Immature natural killer cell (primary cell): ENCODE measurements at regions not wholly inside any gene's neighbourhood (a gene's known extent, or its start where the extent isn't known, plus 50 kb on each side); places are given as distances from the start of the nearest gene placed in this dataset.

ENCODE experiments used
- DNase-seq, 3 donors: peaks; one replicate each; pipeline ENCODE4 v3.0.0; 2022; ENCODE audit warnings: mixed read lengths in 1 of 3
- H3K27ac Mint-ChIP-seq, 6 donors: one replicate each; pipeline ENCODE4 v1.8.0; 2020; ENCODE audit warnings: mixed read lengths in 6 of 6, mild to moderate bottlenecking in 5 of 6, inconsistent platforms in 4 of 6, moderate library complexity in 3 of 6
- H3K27me3 Mint-ChIP-seq, 3 donors: one replicate each; pipeline ENCODE4 v1.8.0; 2020 to 2021; ENCODE audit warnings: low read depth in 3 of 3, mild to moderate bottlenecking in 3 of 3, mixed read lengths in 3 of 3, moderate library complexity in 3 of 3, inconsistent platforms in 1 of 3
- H3K36me3 Mint-ChIP-seq, 3 donors: one replicate each; pipeline ENCODE4 v1.8.0; 2020; ENCODE audit warnings: mixed read lengths in 3 of 3, inconsistent platforms in 2 of 3, mild to moderate bottlenecking in 2 of 3
- H3K4me1 Mint-ChIP-seq, 2 donors: one replicate each; pipeline ENCODE4 v1.8.0; 2020; ENCODE audit warnings: inconsistent platforms in 2 of 2, mild to moderate bottlenecking in 2 of 2, mixed read lengths in 2 of 2, moderate library complexity in 1 of 2
- H3K4me3 Mint-ChIP-seq, 5 donors: one replicate each; pipeline ENCODE4 v1.8.0; 2020; ENCODE audit warnings: mild to moderate bottlenecking in 5 of 5, mixed read lengths in 5 of 5, inconsistent platforms in 3 of 5, moderate library complexity in 3 of 5
- H3K9me3 Mint-ChIP-seq, 6 donors: one replicate each; pipeline ENCODE4 v1.8.0; 2020; ENCODE audit warnings: mild to moderate bottlenecking in 6 of 6, mixed read lengths in 6 of 6, inconsistent platforms in 4 of 6, moderate library complexity in 3 of 6

DNA sequence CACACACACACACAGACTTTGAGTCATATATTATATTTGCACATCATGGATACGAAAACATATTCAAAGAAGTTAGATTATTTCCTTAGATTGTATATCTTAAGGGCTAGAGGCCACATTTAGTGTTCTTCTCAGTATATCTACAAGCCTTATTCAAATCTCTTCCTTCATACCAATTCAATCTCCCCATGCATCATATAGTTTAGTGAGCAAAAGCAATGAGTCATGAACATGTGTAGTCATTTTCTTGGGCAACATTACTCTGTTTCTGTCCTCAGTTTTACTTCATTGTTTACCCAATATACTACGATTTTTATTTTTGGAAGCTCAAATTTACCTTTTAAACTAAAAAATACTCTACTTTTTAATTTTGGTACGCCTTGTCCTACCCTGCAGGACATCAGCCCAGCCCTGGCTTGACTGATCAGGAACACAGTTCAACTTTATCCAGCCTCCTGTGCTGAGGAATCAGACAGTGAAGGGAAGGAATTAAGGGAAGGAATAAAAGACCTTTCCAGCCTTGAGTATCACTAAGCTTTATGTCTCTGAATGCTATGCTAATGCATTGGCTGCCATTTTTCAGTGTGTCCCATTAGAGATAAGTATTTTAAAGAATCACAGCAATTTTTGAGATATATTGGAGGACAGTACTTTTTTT is 101.7 kb upstream of the FST start:
- Mint-ChIP-seq H3K27ac (no peak overlapping the region), H3K9me3 (peaks cover 0 to 11% (median under 1%) of the 10 kb centered on the region in 6 donors), H3K4me3 (no peak overlapping the region), H3K36me3 (no peaks in the 10 kb centered on the region), H3K4me1 (no peaks in the 10 kb centered on the region), H3K27me3 (peaks cover 1 to 2% (median 2%) of the 10 kb centered on the region in 3 donors)
- DNase-seq = no peak

DNA sequence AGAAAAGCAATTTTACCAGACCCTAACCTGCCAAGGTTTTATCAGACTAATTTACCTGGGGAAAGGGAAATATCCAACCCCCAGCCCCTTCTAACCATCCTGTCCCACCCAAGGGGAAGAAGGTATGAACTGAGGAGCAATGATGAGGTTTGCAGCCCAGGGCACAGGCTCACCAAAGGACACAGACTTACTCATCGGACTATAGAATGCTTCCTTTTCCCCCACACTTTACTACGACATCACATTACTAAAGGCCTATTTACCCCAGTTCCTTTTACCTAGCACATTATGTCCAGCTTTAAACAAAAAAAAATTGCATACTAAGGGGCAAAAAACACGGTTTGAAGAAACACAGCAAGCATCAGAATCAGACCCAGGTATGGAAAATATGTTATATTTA is 94.1 kb upstream of the FST start:
- H3K36me3 Mint-ChIP-seq = no peaks in the 10 kb centered on the region
- no peak overlapping the region for H3K4me3 Mint-ChIP-seq
- no peak overlapping the region for H3K27ac Mint-ChIP-seq
- H3K4me1 Mint-ChIP-seq = no peaks in the 10 kb centered on the region
- H3K27me3 Mint-ChIP-seq = peaks cover 0 to 2% (median 2%) of the 10 kb centered on the region in 3 donors
- no peak for DNase-seq
- peaks cover 0 to 21% (median 9%) of the 10 kb centered on the region in 6 donors for H3K9me3 Mint-ChIP-seq

DNA sequence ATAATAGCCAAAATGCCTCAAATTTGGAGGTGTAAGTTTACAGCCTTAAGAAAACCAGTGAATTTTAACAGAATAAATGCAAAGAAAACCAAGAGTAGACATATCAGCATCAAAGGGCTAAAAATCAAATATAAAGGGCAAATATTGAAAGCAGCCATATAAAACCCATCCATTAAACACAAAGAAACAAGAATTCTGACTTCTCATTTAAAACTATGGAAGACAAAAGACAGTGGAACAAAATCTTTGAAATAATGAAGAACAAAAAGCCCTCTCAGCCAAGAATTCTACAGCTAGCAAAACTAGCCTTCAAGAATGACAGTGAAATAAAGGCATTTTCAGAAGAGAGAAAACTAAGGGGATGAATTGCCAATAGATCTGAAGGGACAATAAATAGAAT is 91.3 kb upstream of the FST start:
- Mint-ChIP-seq H3K27me3 (peaks cover 2 to 4% (median 2%) of the 10 kb centered on the region in 3 donors), H3K9me3 (peaks cover 0 to 26% (median 9%) of the 10 kb centered on the region in 6 donors), H3K4me1 (no peaks in the 10 kb centered on the region), H3K36me3 (no peaks in the 10 kb centered on the region), H3K27ac (no peak overlapping the region), H3K4me3 (no peak overlapping the region)
- DNase-seq = no peak

DNA sequence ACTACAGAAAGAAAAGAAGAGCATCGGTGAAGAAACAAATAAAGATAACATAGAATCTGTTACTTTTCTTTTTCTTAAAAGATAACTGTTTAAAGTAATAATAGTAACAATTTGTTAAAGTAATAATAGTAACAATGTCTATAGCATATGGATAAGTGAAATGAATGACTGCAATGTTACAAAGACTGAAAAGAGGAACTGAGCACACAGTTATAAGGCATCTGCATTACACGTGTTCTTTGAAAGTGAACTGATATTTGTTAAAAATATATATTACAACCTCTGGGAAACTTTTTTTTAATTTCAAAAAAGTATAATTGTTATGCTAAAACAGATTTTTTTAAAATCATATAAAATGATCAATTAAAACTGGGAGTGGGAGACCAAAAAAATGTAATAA is 88.4 kb upstream of the FST start:
- Mint-ChIP-seq H3K9me3 (peaks cover 0 to 19% (median 9%) of the 10 kb centered on the region in 6 donors), H3K4me1 (no peaks in the 10 kb centered on the region), H3K27me3 (peaks cover 0 to 4% (median 3%) of the 10 kb centered on the region in 3 donors), H3K27ac (no peak overlapping the region), H3K4me3 (no peak overlapping the region), H3K36me3 (no peaks in the 10 kb centered on the region)
- DNase-seq = no peak

DNA sequence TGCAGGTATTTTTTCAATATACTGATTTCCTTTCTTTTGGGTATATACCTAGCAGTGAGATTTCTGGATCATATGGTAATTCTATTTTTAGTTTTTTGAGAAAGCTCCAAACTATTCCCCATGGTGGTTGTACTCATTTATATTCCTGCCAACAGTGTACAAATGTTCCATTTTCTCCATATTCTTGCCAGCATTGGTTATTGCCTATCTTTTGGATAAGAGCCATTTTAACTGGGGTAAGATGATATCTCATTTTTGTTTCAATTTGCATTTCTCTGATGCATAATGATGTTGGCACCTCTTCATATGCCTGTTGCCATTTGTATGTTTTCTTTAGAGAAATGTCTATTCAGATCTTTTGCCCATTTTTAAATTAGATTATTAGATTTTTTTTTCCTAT is 85.6 kb upstream of the FST start:
- DNase-seq = no peak
- Mint-ChIP-seq H3K9me3 (peaks cover 0 to 10% (median 3%) of the 10 kb centered on the region in 6 donors), H3K36me3 (no peaks in the 10 kb centered on the region), H3K4me1 (no peaks in the 10 kb centered on the region), H3K4me3 (no peak overlapping the region), H3K27me3 (peaks cover 0 to 4% (median 3%) of the 10 kb centered on the region in 3 donors), H3K27ac (no peak overlapping the region)

DNA sequence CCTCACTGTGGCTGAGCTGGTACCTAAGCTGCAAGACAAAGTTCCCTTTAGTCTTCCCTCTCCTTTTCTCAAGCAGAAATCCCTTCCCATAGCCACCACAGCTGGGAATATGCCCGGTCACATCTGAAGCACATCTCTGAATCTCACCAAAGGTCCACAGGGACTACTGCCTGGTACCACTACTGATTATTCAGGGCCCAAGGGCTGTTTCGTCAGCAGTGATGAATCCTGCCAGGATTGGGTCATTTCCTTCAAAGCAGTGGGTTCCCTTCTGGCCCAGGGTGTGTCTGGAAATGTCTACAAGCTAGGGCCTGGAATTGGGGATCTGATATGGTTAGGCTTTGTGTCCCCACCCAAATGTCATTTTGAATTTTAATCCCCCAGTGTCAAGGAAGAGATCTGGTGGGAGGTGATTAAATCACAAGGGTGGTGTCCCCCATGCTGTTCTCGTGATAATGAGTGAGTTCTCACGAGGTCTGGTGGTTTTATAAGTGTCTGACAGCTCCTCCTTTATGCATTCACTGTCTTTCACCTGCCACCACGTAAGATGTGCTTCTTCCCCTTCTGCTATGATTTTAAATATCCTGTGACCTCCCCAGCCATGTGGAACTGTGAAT is 83.2 kb upstream of the FST start:
- Mint-ChIP-seq H3K4me3 (no peak overlapping the region), H3K4me1 (no peaks in the 10 kb centered on the region), H3K36me3 (no peaks in the 10 kb centered on the region)

DNA sequence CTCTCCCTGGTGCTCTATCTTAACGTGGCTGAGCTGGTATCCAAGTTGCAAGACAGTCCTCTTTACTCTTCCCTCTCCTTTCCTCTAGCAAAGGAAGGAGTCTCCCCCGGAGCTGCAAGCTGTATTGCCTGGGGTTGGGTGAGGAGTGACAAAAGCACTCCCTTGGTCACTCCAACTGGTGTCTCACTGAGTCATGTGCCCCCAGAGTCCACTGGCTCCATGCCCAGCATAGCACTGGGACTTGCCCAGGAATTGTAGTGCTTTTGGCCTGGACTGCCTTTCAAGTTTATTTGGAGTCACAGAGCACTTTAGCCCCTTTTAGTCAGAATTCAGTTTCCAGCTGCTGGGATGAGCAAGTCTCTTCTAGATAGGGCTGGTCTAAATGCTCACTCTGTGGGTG is 82.6 kb upstream of the FST start:
- DNase-seq = no peak
- no peaks in the 10 kb centered on the region for H3K36me3 Mint-ChIP-seq
- peaks cover 0 to 4% (median 3%) of the 10 kb centered on the region in 3 donors for H3K27me3 Mint-ChIP-seq
- no peaks in the 10 kb centered on the region for H3K4me1 Mint-ChIP-seq
- H3K4me3 Mint-ChIP-seq = no peak overlapping the region
- H3K9me3 Mint-ChIP-seq = peaks cover 0 to 4% (median 0%) of the 10 kb centered on the region in 6 donors
- no peak overlapping the region for H3K27ac Mint-ChIP-seq

More for the DNA sequence above, 83.2 kb upstream of the FST start:
- H3K9me3 Mint-ChIP-seq = peaks cover 0 to 8% (median under 1%) of the 10 kb centered on the region in 6 donors
- H3K27me3 Mint-ChIP-seq = peaks cover 0 to 4% (median 3%) of the 10 kb centered on the region in 3 donors
- DNase-seq = no peak
- H3K27ac Mint-ChIP-seq = no peak overlapping the region

DNA sequence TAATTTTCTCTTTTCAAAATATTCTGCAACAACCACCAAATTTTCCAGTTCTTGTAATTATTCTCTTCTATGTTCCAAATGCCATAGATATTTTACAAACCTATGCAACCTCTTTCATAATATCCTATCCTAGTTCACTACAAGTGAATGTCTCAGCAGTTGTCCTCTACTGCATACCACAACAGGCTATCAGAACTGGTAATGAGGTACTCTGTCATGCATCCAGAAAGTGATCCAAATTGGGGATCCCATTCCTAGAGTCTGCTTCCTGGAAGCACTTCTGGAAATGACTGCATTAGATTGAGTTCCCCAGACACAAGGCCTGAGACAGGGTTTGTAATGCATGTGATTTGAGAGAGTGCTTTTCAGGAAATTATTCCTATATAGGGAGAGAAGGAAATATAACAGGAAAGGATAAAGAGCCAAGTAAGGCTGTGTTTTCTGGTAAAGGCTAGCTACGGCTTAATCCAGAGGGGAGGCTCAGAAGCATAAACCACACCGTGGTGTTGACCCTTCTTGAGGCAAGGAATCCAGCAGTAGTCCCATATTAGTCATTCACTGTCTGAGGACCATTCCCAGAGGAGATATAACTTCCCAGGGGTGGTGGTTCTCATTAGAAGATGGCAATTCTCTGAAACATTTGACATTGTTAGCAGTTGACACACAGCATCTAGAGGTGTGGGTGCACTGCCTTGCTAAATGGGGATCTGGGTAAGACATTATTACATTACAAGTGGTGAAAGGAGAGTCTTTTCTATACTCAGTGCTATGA is 80.3 kb upstream of the FST start:
- H3K4me1 Mint-ChIP-seq = no peaks in the 10 kb centered on the region
- H3K36me3 Mint-ChIP-seq = no peaks in the 10 kb centered on the region

DNA sequence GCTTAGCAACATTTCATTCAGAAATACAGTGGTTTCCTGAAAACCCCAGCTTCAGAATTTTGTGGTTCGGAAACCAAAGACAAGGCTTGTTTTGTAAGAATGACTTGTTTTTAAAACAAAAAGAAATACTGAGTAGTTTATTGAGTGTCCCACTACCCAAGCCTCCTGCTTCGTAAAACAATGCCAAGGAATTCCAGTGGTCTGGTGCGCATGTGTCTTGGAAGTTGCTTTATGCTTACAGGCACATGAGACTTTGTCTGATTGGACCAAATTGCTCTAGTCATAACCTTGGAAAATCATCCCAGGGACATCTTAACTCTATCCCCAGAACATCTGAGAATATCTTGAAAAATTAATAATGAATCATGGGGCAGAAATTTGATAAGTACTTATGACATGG is 77.1 kb upstream of the FST start:
- Mint-ChIP-seq H3K4me3 (no peak overlapping the region), H3K27me3 (no peaks in the 10 kb centered on the region), H3K4me1 (no peaks in the 10 kb centered on the region), H3K9me3 (no peaks in the 10 kb centered on the region), H3K27ac (no peak overlapping the region), H3K36me3 (no peaks in the 10 kb centered on the region)
- DNase-seq = no peak

More for the DNA sequence above, 80.3 kb upstream of the FST start:
- Mint-ChIP-seq H3K9me3 (peaks cover 0 to 4% (median 0%) of the 10 kb centered on the region in 6 donors), H3K27ac (no peak overlapping the region), H3K27me3 (peaks cover 0 to 3% (median 0%) of the 10 kb centered on the region in 3 donors), H3K4me3 (no peak overlapping the region)
- no peak for DNase-seq

DNA sequence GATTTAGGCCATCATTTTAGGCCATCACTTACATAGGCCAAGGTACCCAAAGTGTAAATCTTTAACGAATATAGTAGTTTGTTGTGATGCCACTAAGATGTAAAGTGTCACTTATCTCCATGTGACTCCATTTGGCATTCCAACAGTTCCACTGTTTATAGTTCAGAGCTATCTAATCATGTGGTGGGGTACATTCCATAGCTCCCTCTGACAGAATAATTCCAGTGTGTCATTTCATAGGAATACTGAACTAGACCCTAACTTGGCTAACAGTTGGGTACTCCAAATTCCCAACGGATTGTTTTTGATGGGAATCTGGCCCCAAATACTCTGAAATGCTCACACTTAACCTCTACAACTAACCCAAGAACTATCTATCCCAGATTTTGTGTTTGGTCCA is 76.7 kb upstream of the FST start:
- no peaks in the 10 kb centered on the region for H3K4me1 Mint-ChIP-seq
- no peak overlapping the region for H3K27ac Mint-ChIP-seq
- no peaks in the 10 kb centered on the region for H3K9me3 Mint-ChIP-seq
- no peaks in the 10 kb centered on the region for H3K27me3 Mint-ChIP-seq
- no peaks in the 10 kb centered on the region for H3K36me3 Mint-ChIP-seq
- H3K4me3 Mint-ChIP-seq = no peak overlapping the region
- no peak for DNase-seq

DNA sequence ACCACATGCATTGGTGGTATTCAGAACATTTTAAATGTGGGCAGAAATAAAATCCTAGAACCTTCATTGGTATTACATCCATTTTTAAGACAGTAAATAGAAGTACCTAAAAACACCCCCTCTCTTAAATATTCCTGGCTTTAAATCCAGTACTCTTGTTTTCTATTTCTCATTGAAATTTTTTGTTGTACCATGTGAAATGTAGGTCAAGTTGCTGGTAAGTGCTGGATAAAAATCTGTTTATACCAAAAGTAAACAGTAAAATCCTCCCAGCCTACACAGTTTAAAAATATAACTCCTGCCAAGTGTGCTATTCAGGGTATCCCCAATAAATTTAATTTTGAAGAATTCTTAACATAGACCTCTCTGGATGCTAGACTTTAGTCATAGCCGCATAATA is 75.0 kb upstream of the FST start:
- no peaks in the 10 kb centered on the region for H3K27me3 Mint-ChIP-seq
- no peaks in the 10 kb centered on the region for H3K36me3 Mint-ChIP-seq
- no peaks in the 10 kb centered on the region for H3K4me1 Mint-ChIP-seq
- no peak overlapping the region for H3K4me3 Mint-ChIP-seq
- DNase-seq = no peak
- H3K27ac Mint-ChIP-seq = no peak overlapping the region
- H3K9me3 Mint-ChIP-seq = no peaks in the 10 kb centered on the region

DNA sequence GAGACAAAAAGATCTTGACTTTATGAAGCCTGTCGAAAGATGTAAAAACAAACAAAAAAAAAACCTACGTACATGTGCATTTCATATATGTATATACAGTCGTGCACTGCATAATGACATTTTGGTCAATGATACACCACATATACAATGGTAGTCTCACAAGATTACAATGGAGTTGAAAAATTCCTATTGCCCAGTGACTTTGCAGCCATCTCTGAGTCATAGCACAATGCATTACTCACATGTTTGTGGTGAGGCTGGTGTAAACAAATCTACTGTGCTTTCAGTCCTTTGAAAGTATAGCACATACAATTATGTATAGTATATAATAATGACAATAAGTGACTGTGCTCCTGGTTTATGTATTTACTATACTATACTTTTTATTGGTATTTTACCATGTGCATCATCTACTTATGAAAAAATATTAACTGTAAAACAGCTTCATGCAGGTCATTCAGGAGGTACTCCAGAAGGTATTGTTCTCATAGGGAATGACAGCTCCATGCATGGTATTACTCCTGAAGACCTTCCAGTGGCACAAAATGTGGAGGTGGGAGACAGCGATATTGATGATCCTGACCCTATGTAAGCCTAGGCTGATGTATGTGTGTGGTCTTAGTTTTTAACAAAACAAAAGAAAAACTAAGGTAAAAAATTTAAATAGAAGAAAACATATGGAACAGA is 73.7 kb upstream of the FST start:
- Mint-ChIP-seq H3K4me3 (no peak overlapping the region), H3K4me1 (peaks cover 0 to 9% of the 10 kb centered on the region in 2 donors), H3K27ac (no peak overlapping the region), H3K27me3 (peaks cover 0 to 2% (median 0%) of the 10 kb centered on the region in 3 donors), H3K9me3 (no peaks in the 10 kb centered on the region), H3K36me3 (no peaks in the 10 kb centered on the region)
- no peak for DNase-seq

DNA sequence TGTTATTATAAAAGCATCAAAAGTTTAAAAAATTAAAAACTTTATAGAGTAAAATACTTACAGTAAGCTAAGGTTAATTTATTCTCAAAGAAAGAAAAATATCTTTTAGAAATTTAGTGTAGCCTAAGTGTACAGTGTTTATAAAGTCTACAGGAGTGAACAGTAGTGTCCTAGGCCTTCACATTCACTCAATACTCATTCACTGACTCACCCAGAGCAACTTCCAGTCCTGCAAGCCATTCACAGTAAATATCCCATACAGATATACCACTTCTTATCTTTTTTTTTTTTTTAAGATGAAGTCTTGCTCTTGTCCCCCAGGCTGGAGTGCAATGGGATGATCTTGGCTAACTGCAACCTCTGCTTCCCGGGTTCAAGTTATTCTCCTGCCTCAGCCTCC is 73.1 kb upstream of the FST start:
- Mint-ChIP-seq H3K4me3 (no peak overlapping the region), H3K36me3 (no peaks in the 10 kb centered on the region)

DNA sequence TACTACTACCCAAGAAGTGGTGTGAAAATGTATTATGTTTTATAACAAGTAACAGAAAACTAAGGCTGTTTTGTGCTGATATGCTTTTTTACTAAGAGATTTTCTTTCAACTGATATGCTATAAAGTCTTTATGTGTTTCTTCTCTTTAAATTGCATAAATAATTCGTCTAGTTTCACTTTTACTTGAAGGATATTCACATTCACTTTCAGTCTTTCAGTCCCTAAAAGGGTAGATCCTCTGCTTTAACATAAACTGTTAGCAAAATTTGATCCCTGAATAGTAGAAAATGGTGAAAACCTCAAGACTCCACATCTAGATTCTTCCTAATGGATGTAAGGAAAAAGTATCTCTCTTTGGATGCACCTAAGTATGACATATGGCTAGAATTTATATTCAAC is 69.0 kb upstream of the FST start:
- Mint-ChIP-seq H3K36me3 (no peaks in the 10 kb centered on the region), H3K4me3 (peak overlapping the region in 3 of 5 donors; percentile 3 to 54 (median 29)), H3K27ac (peak overlapping the region in 3 of 6 donors; percentile 13 to 47 (median 39)), H3K4me1 (peaks cover 0 to 13% of the 10 kb centered on the region in 2 donors), H3K27me3 (peaks cover 0 to 2% (median 0%) of the 10 kb centered on the region in 3 donors), H3K9me3 (peaks cover 0 to 5% (median 0%) of the 10 kb centered on the region in 6 donors)
- no peak for DNase-seq

More for the DNA sequence above, 73.1 kb upstream of the FST start:
- Mint-ChIP-seq H3K9me3 (no peaks in the 10 kb centered on the region), H3K27me3 (peaks cover 0 to 2% (median 0%) of the 10 kb centered on the region in 3 donors), H3K27ac (no peak overlapping the region), H3K4me1 (peaks cover 0 to 13% of the 10 kb centered on the region in 2 donors)
- DNase-seq = no peak
